H1 (cell line): ENCODE measurements at regions not wholly inside any gene's neighbourhood (a gene's known extent, or its start where the extent isn't known, plus 50 kb on each side); places are given as distances from the start of the nearest gene placed in this dataset.

Experiments
- CTCF ChIA-PET: fragments of 300-600 bp; sonication (Branson Sonifier 250); formaldehyde crosslinking; loops from one replicate; lab custom pipeline; 2021; ENCODE audit not compliant: partially characterized antibody; lab: Charles Lee
- POLR2A ChIA-PET: fragments of 300-600 bp; sonication (Branson Sonifier 250); formaldehyde crosslinking; loops from one replicate; lab custom pipeline; 2021; ENCODE audit warnings: inconsistent platforms; ENCODE audit not compliant: partially characterized antibody; lab: Charles Lee
- DNase-seq, 2 experiments: peaks; one replicate each; pipeline versions ENCODE4 v3.0.0 to v3.0.0-alpha.2; 2010 to 2022; ENCODE audit warnings: low spot score in 2 of 2, low read depth in 1 of 2, mixed read lengths in 1 of 2
- FAIRE-seq: peaks from 2 replicates; lab custom pipeline; 2011; peaks lifted over from hg19 to GRCh38; lab: Jason Lieb, UNC
- H2AFZ ChIP-seq: 2 replicates; pipeline ENCODE4 v1.8.1; 2012; ENCODE audit warnings: low read length, inconsistent platforms
- H2AK5ac ChIP-seq: 2 replicates; pipeline ENCODE4 v1.6.1; 2013; ENCODE audit warnings: low read depth, low read length
- H2BK120ac ChIP-seq: replicated peaks from 2 replicates; pipeline ENCODE3; 2013; ENCODE audit warnings: low read depth, low read length, inconsistent platforms
- H2BK12ac ChIP-seq: 2 replicates; pipeline ENCODE4 v1.6.1; 2013; ENCODE audit warnings: low read depth, low read length
- H2BK15ac ChIP-seq: 2 replicates; pipeline ENCODE4 v1.6.1; 2013; ENCODE audit warnings: low read length
- H2BK20ac ChIP-seq: 2 replicates; pipeline ENCODE4 v1.6.1; 2013; ENCODE audit warnings: low read length
- H2BK5ac ChIP-seq: 2 replicates; pipeline ENCODE4 v1.6.1; 2013; ENCODE audit warnings: low read depth, low read length
- H3K14ac ChIP-seq: 2 replicates; pipeline ENCODE4 v1.6.1; 2013; ENCODE audit warnings: inconsistent platforms; ENCODE audit not compliant: insufficient read length
- H3K18ac ChIP-seq: 2 replicates; pipeline ENCODE4 v1.6.1; 2013; ENCODE audit warnings: low read length; ENCODE audit errors: extremely low read depth
- H3K23ac ChIP-seq: 2 replicates; pipeline ENCODE4 v1.6.1; 2013; ENCODE audit warnings: inconsistent platforms; ENCODE audit not compliant: insufficient read length
- H3K23me2 ChIP-seq: 2 replicates; pipeline ENCODE4 v1.6.1; 2013; ENCODE audit warnings: low read depth, low read length
- H3K27ac ChIP-seq: 2 replicates; pipeline ENCODE4 v1.6.1; 2011; ENCODE audit warnings: low read depth, low read length, inconsistent platforms
- H3K27me3 ChIP-seq, 4 experiments: replicated peaks in 1 of 4; 1 replicate in 1 of 4; 2 replicates in 3 of 4; pipeline versions ENCODE4 v1.6.1 to v1.8.1; 2011 to 2013; ENCODE audit warnings: low read length in 3 of 4, mild to moderate bottlenecking in 3 of 4, inconsistent platforms in 2 of 4, mixed read lengths in 2 of 4, moderate library complexity in 1 of 4; ENCODE audit not compliant: control insufficient read depth in 3 of 4, insufficient read depth in 3 of 4; ENCODE audit errors: extremely low read depth in 1 of 4
- H3K36me3 ChIP-seq, 4 experiments: 2 replicates each; pipeline versions ENCODE4 v1.6.1 to v1.8.1; 2011 to 2013; ENCODE audit warnings: mild to moderate bottlenecking in 4 of 4, low read length in 3 of 4, moderate library complexity in 2 of 4, control low read depth in 1 of 4, inconsistent platforms in 1 of 4; ENCODE audit not compliant: insufficient read depth in 4 of 4, control insufficient read depth in 2 of 4
- H3K4ac ChIP-seq: replicated peaks from 2 replicates; pipeline ENCODE3; 2013; ENCODE audit warnings: low read length, low read depth, mixed read lengths, inconsistent platforms; ENCODE audit not compliant: insufficient read length
- H3K4me1 ChIP-seq, 4 experiments: replicated peaks in 1 of 4; 1 replicate in 1 of 4; 2 replicates in 3 of 4; pipeline versions ENCODE4 v1.6.1 to v1.8.1; 2011 to 2013; ENCODE audit warnings: low read length in 3 of 4, inconsistent platforms in 2 of 4, mixed read lengths in 1 of 4; ENCODE audit not compliant: insufficient read depth in 4 of 4, control insufficient read depth in 3 of 4
- H3K4me2 ChIP-seq, 2 experiments: 2 replicates each; pipeline versions ENCODE4 v1.6.1 to v1.8.1; 2011 to 2013; ENCODE audit warnings: low read depth in 2 of 2, low read length in 2 of 2, control low read depth in 1 of 2, inconsistent platforms in 1 of 2, mild to moderate bottlenecking in 1 of 2; ENCODE audit not compliant: insufficient read depth in 1 of 2
- H3K4me3 ChIP-seq, 4 experiments: fragments of 200-600, 300-600 bp in 1 of 4; sonication (generic), shearing (Covaris generic), sonication (Bioruptor Twin) in 1 of 4; 2 replicates each; pipeline versions ENCODE4 v1.5.1 to v1.8.1; 2011 to 2016; ENCODE audit warnings: low read length in 4 of 4, low read depth in 3 of 4, control low read depth in 2 of 4, inconsistent platforms in 2 of 4, mild to moderate bottlenecking in 2 of 4, mixed read lengths in 1 of 4, moderate library complexity in 1 of 4; ENCODE audit not compliant: insufficient read depth in 2 of 4; ENCODE audit errors: extremely low read depth in 1 of 4
- H3K56ac ChIP-seq: replicated peaks from 2 replicates; pipeline ENCODE3; 2013; ENCODE audit warnings: low read depth, mild to moderate bottlenecking, mixed read lengths, low read length, inconsistent platforms; ENCODE audit not compliant: insufficient read length
- H3K79me1 ChIP-seq: 2 replicates; pipeline ENCODE4 v1.6.1; 2013; ENCODE audit warnings: low read depth, low read length, control low read depth
- H3K79me2 ChIP-seq, 2 experiments: 2 replicates each; pipeline versions ENCODE4 v1.6.1 to v1.8.1; 2012 to 2013; ENCODE audit warnings: low read length in 2 of 2, mild to moderate bottlenecking in 2 of 2, inconsistent platforms in 1 of 2; ENCODE audit not compliant: insufficient read depth in 2 of 2, control insufficient read depth in 1 of 2
- H3K9ac ChIP-seq, 4 experiments: replicated peaks in 1 of 4; 1 replicate in 1 of 4; 2 replicates in 3 of 4; pipeline versions ENCODE4 v1.6.1 to v1.8.1; 2011 to 2013; ENCODE audit warnings: low read depth in 3 of 4, low read length in 3 of 4, control low read depth in 2 of 4, mild to moderate bottlenecking in 2 of 4, moderate library complexity in 2 of 4, inconsistent platforms in 1 of 4; ENCODE audit errors: extremely low read depth in 1 of 4
- H3K9me3 ChIP-seq, 2 experiments: 2 replicates each; pipeline versions ENCODE4 v1.6.1 to v1.8.1; 2012 to 2013; ENCODE audit warnings: mild to moderate bottlenecking in 2 of 2, moderate library complexity in 2 of 2, control low read depth in 1 of 2, inconsistent platforms in 1 of 2, low read depth in 1 of 2, low read length in 1 of 2, mixed read lengths in 1 of 2; ENCODE audit not compliant: insufficient read depth in 2 of 2
- H4K20me1 ChIP-seq, 2 experiments: replicated peaks in 1 of 2; 2 replicates each; pipeline versions ENCODE3 to v1.8.1; 2011 to 2013; ENCODE audit warnings: inconsistent platforms in 2 of 2, low read length in 2 of 2, mild to moderate bottlenecking in 1 of 2; ENCODE audit not compliant: insufficient read depth in 2 of 2, control insufficient read depth in 1 of 2
- H4K5ac ChIP-seq: 2 replicates; pipeline ENCODE4 v1.6.1; 2013; ENCODE audit warnings: low read length, low read depth, mixed read lengths, inconsistent platforms; ENCODE audit not compliant: insufficient read length
- H4K8ac ChIP-seq: 2 replicates; pipeline ENCODE4 v1.8.0; 2013; ENCODE audit warnings: mild to moderate bottlenecking, moderate library complexity, low read length, inconsistent platforms; ENCODE audit not compliant: insufficient read depth; ENCODE audit errors: extremely low read depth
- H4K91ac ChIP-seq: replicated peaks from 2 replicates; pipeline ENCODE3; 2013; ENCODE audit warnings: low read length, mixed read lengths, inconsistent platforms; ENCODE audit not compliant: insufficient read length
- BCL11A ChIP-seq, 2 experiments: IDR thresholded peaks; one replicate each; pipeline ENCODE4 v1.6.1; 2011; ENCODE audit warnings: low read depth in 2 of 2, low read length in 2 of 2, mild to moderate bottlenecking in 2 of 2
- BRCA1 ChIP-seq: IDR thresholded peaks from 2 replicates; pipeline ENCODE4 v1.6.1; 2012; ENCODE audit warnings: low read depth, low read length, improper control_type of control experiment
- CEBPB ChIP-seq: IDR thresholded peaks from 2 replicates; pipeline ENCODE4 v1.6.1; 2012; ENCODE audit warnings: low read depth, low read length
- CHD1 ChIP-seq: IDR thresholded peaks from 2 replicates; pipeline ENCODE4 v1.6.1; 2012; ENCODE audit warnings: low read depth, low read length, improper control_type of control experiment
- EGR1 ChIP-seq: IDR thresholded peaks from 2 replicates; pipeline ENCODE4 v1.6.1; 2011; ENCODE audit warnings: low read depth, low read length, borderline replicate concordance
- JUN ChIP-seq: IDR thresholded peaks from 2 replicates; pipeline ENCODE4 v1.6.1; 2011; ENCODE audit warnings: low read depth, mild to moderate bottlenecking, improper control_type of control experiment, low read length
- KDM5A ChIP-seq: fragments of 200-600 bp; IDR thresholded peaks from 2 replicates; pipeline ENCODE4 v1.7.1; 2012; ENCODE audit warnings: mild to moderate bottlenecking, low read length, inconsistent platforms, mixed read lengths
- NANOG ChIP-seq: IDR thresholded peaks from 2 replicates; pipeline ENCODE4 v1.6.1; 2011; ENCODE audit warnings: low read length, low read depth, mild to moderate bottlenecking, inconsistent platforms; ENCODE audit not compliant: insufficient read depth, poor library complexity, severe bottlenecking
- PHF8 ChIP-seq: fragments of 200-600 bp; sonication (generic); conservative IDR thresholded peaks from 2 replicates; pipeline ENCODE4 v1.7.1; 2012; ENCODE audit warnings: low read depth, mild to moderate bottlenecking, inconsistent platforms, low read length, moderate library complexity
- SIRT6 ChIP-seq: IDR thresholded peaks from one replicate; pipeline ENCODE4 v1.7.1; 2012; ENCODE audit warnings: low read length, inconsistent platforms
- SIX5 ChIP-seq: IDR thresholded peaks from 2 replicates; pipeline ENCODE4 v1.6.1; 2011; ENCODE audit warnings: mild to moderate bottlenecking, low read depth, low read length
- ZNF274 ChIP-seq: IDR thresholded peaks from 2 replicates; pipeline ENCODE4 v1.7.0; 2012; ENCODE audit warnings: low read length, borderline replicate concordance; ENCODE audit errors: extremely low read depth
- WGBS, 2 experiments: shearing (Covaris generic) in 1 of 2; methylation state at CpG; one replicate each; pipeline versions ENCODE4 v1.1.6 to v1.1.7; 2013 to 2015; ENCODE audit warnings: low lambda C conversion rate in 2 of 2, mixed read lengths in 2 of 2, inconsistent platforms in 1 of 2, low coverage in 1 of 2, missing lambda C conversion rate in 1 of 2; ENCODE audit not compliant: insufficient replicate concordance in 2 of 2, insufficient coverage in 1 of 2, insufficient read length in 1 of 2; ENCODE audit errors: extremely low coverage in 1 of 2, missing lambda C conversion rate in 1 of 2; 5-methylcytosine and 5-hydroxymethylcytosine counted together
- TF ChIP-seq, protein P1 (sequence below): IDR thresholded peaks from 2 replicates; pipeline ENCODE4 v1.6.1; 2011; ENCODE audit warnings: low read depth, mild to moderate bottlenecking, low read length; ENCODE audit not compliant: insufficient read depth
- TF ChIP-seq, protein P2 (sequence below): IDR thresholded peaks from 2 replicates; pipeline ENCODE4 v1.6.1; 2011; ENCODE audit warnings: low read length, improper control_type of control experiment

DNA sequence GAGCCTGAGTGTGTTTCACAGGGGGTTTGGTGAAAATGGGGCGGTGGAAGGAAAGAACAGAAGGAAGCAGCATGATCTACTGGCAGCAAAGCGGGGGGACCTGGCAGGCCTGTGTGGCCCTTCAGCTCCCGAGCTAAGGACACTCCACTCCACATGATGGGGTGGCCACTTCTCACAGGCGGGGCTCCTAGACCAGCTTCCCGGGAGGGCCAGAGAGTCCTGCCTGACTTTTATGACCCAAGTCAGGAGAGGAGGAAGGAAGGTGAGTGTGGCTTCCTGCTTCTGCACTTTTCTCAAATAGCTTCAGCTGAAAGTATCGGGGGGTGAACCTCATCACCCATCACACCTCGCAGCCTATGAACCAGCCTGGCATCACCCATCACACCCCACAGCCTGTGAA, 117.5 kb upstream of the AFDN start:
- H3K79me1 ChIP-seq = no peaks in the 10 kb centered on the region
- WGBS, 2 experiments = 91% methylated on average over 7 of the region's 7 CpGs; no CpG with 5 or more reads in 1 of the 2 experiments
- no peak overlapping the region for H3K4me2 ChIP-seq
- no peak overlapping the region for H2BK120ac ChIP-seq
- no peak overlapping the region for H4K5ac ChIP-seq
- no peak overlapping the region for H2BK5ac ChIP-seq
- ChIA-PET POLR2A (no interaction called here), CTCF (interaction anchor here (0.7 to 1.3 kb wide), 5 partner anchors 12 to 224 kb away, joined by 3 to 6 read pairs (median 3); no protein-coding TSS in a partner anchor)
- H3K27me3 ChIP-seq = no peaks in the 10 kb centered on the region; a peak in 2 of 7 replicates
- H3K4me1 ChIP-seq = peaks cover 0 to 6% (median 2%) of the 10 kb centered on the region in 4 experiments; a peak in 3 of 7 replicates
- H3K4ac ChIP-seq = no peak overlapping the region
- H3K9me3 ChIP-seq = no peaks in the 10 kb centered on the region
- no peaks in the 10 kb centered on the region for H4K20me1 ChIP-seq
- no peak overlapping the region for H4K8ac ChIP-seq
- no peak overlapping the region for H3K18ac ChIP-seq
- no peak for FAIRE-seq
- no peak overlapping the region for H2BK20ac ChIP-seq
- no peak overlapping the region for H3K56ac ChIP-seq
- no peak overlapping the region for H2BK15ac ChIP-seq
- H3K9ac ChIP-seq = no peak overlapping the region; a peak in 1 of 7 replicates
- H3K27ac ChIP-seq = no peak overlapping the region
- DNase-seq = no peak
- H2AK5ac ChIP-seq = no peak overlapping the region
- H2AFZ ChIP-seq = no peak overlapping the region
- no peak overlapping the region for H3K14ac ChIP-seq
- no peak overlapping the region for H2BK12ac ChIP-seq
- no peaks in the 10 kb centered on the region for H3K36me3 ChIP-seq
- no peak overlapping the region for H3K4me3 ChIP-seq
- no peak overlapping the region for H4K91ac ChIP-seq
- H3K79me2 ChIP-seq = no peaks in the 10 kb centered on the region
- no peaks in the 10 kb centered on the region for H3K23me2 ChIP-seq
- H3K23ac ChIP-seq = no peak overlapping the region
- TF ChIP-seq ZNF274 = no peak
- no peak for TF ChIP-seq SIRT6
- TF ChIP-seq, protein P1, sequence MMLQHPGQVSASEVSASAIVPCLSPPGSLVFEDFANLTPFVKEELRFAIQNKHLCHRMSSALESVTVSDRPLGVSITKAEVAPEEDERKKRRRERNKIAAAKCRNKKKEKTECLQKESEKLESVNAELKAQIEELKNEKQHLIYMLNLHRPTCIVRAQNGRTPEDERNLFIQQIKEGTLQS = no peak
- no peak for TF ChIP-seq CEBPB
- no peak for TF ChIP-seq SIX5
- no peak for TF ChIP-seq KDM5A
- TF ChIP-seq EGR1 = no peak
- no peak for TF ChIP-seq NANOG
- TF ChIP-seq BRCA1 = no peak
- TF ChIP-seq, protein P2, sequence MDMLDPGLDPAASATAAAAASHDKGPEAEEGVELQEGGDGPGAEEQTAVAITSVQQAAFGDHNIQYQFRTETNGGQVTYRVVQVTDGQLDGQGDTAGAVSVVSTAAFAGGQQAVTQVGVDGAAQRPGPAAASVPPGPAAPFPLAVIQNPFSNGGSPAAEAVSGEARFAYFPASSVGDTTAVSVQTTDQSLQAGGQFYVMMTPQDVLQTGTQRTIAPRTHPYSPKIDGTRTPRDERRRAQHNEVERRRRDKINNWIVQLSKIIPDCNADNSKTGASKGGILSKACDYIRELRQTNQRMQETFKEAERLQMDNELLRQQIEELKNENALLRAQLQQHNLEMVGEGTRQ = no peak
- TF ChIP-seq PHF8 = no peak
- no peak for TF ChIP-seq BCL11A (IDR thresholded peaks at IDR 0.05; ENCODE audit: low read depth in 2 of 2, low read length in 2 of 2)
- no peak for TF ChIP-seq CHD1
- no peak for TF ChIP-seq JUN
